IMR-90 (cell line): ENCODE measurements at regions not wholly inside any gene's neighbourhood (a gene's known extent, or its start where the extent isn't known, plus 50 kb on each side); places are given as distances from the start of the nearest gene placed in this dataset.

Experiments used
- ATAC-seq: fragments of 200-7000 bp; cut with Tn5 transposase; 2 replicates; pipeline ENCODE4 v1.9.1; 2020; ENCODE audit warnings: low read depth, mild to moderate bottlenecking, moderate library complexity
- BruUV-seq: library from RNA; stranded (reverse); fragments of 400-500 nt; replicated peaks from 2 replicates; lab custom pipeline; 2021; lab: Mats Ljungman, UMichigan
- CTCF ChIA-PET: fragments of 300-600 bp; formaldehyde crosslinking; extraction: SDS; loops from one replicate; lab custom pipeline; 2021; ENCODE audit warnings: antibody characterized with exemption; lab: Yijun Ruan, JAX
- POLR2A ChIA-PET: fragments of 300-600 bp; sonication (Branson Sonifier 250); formaldehyde crosslinking; loops from one replicate; lab custom pipeline; 2022; ENCODE audit warnings: antibody characterized with exemption; ENCODE audit not compliant: unreplicated experiment; lab: Charles Lee
- DNase-seq: peaks from one replicate; pipeline ENCODE4 v3.0.0; 2013
- H2AFZ ChIP-seq: replicated peaks from 2 replicates; pipeline ENCODE3; 2013; ENCODE audit warnings: low read length, mild to moderate bottlenecking; ENCODE audit not compliant: poor library complexity
- H2AK5ac ChIP-seq: 2 replicates; pipeline ENCODE4 v1.6.1; 2013; ENCODE audit warnings: low read depth, low read length, inconsistent platforms
- H2AK9ac ChIP-seq: replicated peaks from 2 replicates; pipeline ENCODE3; 2013; ENCODE audit warnings: mild to moderate bottlenecking, low read depth, low read length, moderate library complexity; ENCODE audit not compliant: poor library complexity
- H2BK120ac ChIP-seq: 2 replicates; pipeline ENCODE4 v1.6.1; 2013; ENCODE audit warnings: low read depth, low read length, inconsistent platforms
- H2BK15ac ChIP-seq: 3 replicates; pipeline ENCODE4 v1.6.1; 2013; ENCODE audit warnings: low read depth, low read length, inconsistent platforms
- H2BK20ac ChIP-seq: 2 replicates; pipeline ENCODE4 v1.6.1; 2013; ENCODE audit warnings: low read depth, mild to moderate bottlenecking, inconsistent platforms, low read length, moderate library complexity
- H2BK5ac ChIP-seq: 2 replicates; pipeline ENCODE4 v1.6.1; 2013; ENCODE audit warnings: mild to moderate bottlenecking, low read depth, low read length, inconsistent platforms; ENCODE audit not compliant: poor library complexity, severe bottlenecking
- H3K14ac ChIP-seq: replicated peaks from 2 replicates; pipeline ENCODE4 v1.6.1; 2013; ENCODE audit warnings: low read depth, low read length, inconsistent platforms
- H3K18ac ChIP-seq: 2 replicates; pipeline ENCODE4 v1.6.1; 2013; ENCODE audit warnings: low read depth, low read length, control low read depth
- H3K23ac ChIP-seq: 2 replicates; pipeline ENCODE4 v1.6.1; 2013; ENCODE audit warnings: low read depth, low read length, inconsistent platforms
- H3K27ac ChIP-seq: 2 replicates; pipeline ENCODE4 v1.5.1; 2013; ENCODE audit warnings: mild to moderate bottlenecking, control low read depth, low read length; ENCODE audit not compliant: insufficient read depth
- H3K27me3 ChIP-seq: 2 replicates; pipeline ENCODE4 v1.6.1; 2013; ENCODE audit warnings: low read length; ENCODE audit not compliant: control insufficient read depth, insufficient read depth
- H3K36me3 ChIP-seq: 2 replicates; pipeline ENCODE4 v1.6.1; 2013; ENCODE audit warnings: low read length, mixed read lengths; ENCODE audit not compliant: control insufficient read depth, insufficient read depth
- H3K4ac ChIP-seq: 2 replicates; pipeline ENCODE4 v1.6.1; 2013; ENCODE audit warnings: low read depth, low read length, inconsistent platforms
- H3K4me1 ChIP-seq: 2 replicates; pipeline ENCODE4 v1.6.1; 2013; ENCODE audit warnings: low read length, mixed read lengths; ENCODE audit not compliant: control insufficient read depth, insufficient read depth
- H3K4me2 ChIP-seq: 2 replicates; pipeline ENCODE4 v1.6.1; 2013; ENCODE audit warnings: low read depth, mild to moderate bottlenecking, control low read depth, low read length, moderate library complexity
- H3K4me3 ChIP-seq: 2 replicates; pipeline ENCODE4 v1.5.1; 2013; ENCODE audit warnings: low read depth, mild to moderate bottlenecking, control low read depth, low read length, moderate library complexity; ENCODE audit not compliant: insufficient read depth
- H3K56ac ChIP-seq: 2 replicates; pipeline ENCODE4 v1.6.1; 2013; ENCODE audit warnings: low read length, inconsistent platforms; ENCODE audit not compliant: insufficient read depth; ENCODE audit errors: extremely low read depth
- H3K79me1 ChIP-seq, 2 experiments: 2 replicates each; pipeline ENCODE4 v1.6.1; 2013; ENCODE audit warnings: low read length in 2 of 2, inconsistent platforms in 1 of 2, low read depth in 1 of 2
- H3K9ac ChIP-seq: 2 replicates; pipeline ENCODE4 v1.6.1; 2013; ENCODE audit warnings: low read depth, low read length, control low read depth
- H3K9me1 ChIP-seq: 2 replicates; pipeline ENCODE4 v1.6.1; 2013; ENCODE audit warnings: low read length, inconsistent platforms; ENCODE audit not compliant: insufficient read depth
- H3K9me3 ChIP-seq: 2 replicates; pipeline ENCODE4 v1.6.1; 2013; ENCODE audit warnings: low read length; ENCODE audit not compliant: control insufficient read depth, insufficient read depth
- H4K20me1 ChIP-seq: 2 replicates; pipeline ENCODE4 v1.6.1; 2013; ENCODE audit warnings: low read length, inconsistent platforms; ENCODE audit not compliant: insufficient read depth
- H4K5ac ChIP-seq: 2 replicates; pipeline ENCODE4 v1.6.1; 2013; ENCODE audit warnings: mild to moderate bottlenecking, low read depth, low read length, control low read depth
- H4K8ac ChIP-seq, 2 experiments: 2 replicates each; pipeline ENCODE4 v1.6.1; 2013; ENCODE audit warnings: low read depth in 2 of 2, low read length in 2 of 2, control low read depth in 1 of 2, inconsistent platforms in 1 of 2
- H4K91ac ChIP-seq: 2 replicates; pipeline ENCODE4 v1.6.1; 2013; ENCODE audit warnings: low read depth, low read length, inconsistent platforms; ENCODE audit not compliant: insufficient read depth
- BHLHE40 ChIP-seq: fragments of 150-350 bp; IDR thresholded peaks from 2 replicates; pipeline ENCODE4 v1.6.1; 2016; ENCODE audit warnings: mild to moderate bottlenecking, low read depth, low read length
- CEBPB ChIP-seq: IDR thresholded peaks from 2 replicates; pipeline ENCODE4 v1.6.1; 2012; ENCODE audit warnings: low read depth, low read length, improper control_type of control experiment
- CHD1 ChIP-seq: IDR thresholded peaks from 2 replicates; pipeline ENCODE4 v1.6.1; 2012; ENCODE audit warnings: low read depth, low read length, improper control_type of control experiment
- FOS ChIP-seq: fragments of 150-350 bp; IDR thresholded peaks from 2 replicates; pipeline ENCODE4 v1.6.1; 2016; ENCODE audit warnings: low read depth, low read length
- MAFK ChIP-seq: IDR thresholded peaks from 2 replicates; pipeline ENCODE4 v1.6.1; 2012; ENCODE audit warnings: low read depth, low read length, improper control_type of control experiment
- MAZ ChIP-seq: IDR thresholded peaks from 2 replicates; pipeline ENCODE4 v1.6.1; 2012; ENCODE audit warnings: low read depth, mild to moderate bottlenecking, low read length, improper control_type of control experiment, moderate library complexity, borderline replicate concordance
- MXI1 ChIP-seq: IDR thresholded peaks from 2 replicates; pipeline ENCODE4 v1.6.1; 2012; ENCODE audit warnings: low read depth, mild to moderate bottlenecking, low read length, moderate library complexity, borderline replicate concordance
- NFE2L2 ChIP-seq: fragments of 150-350 bp; IDR thresholded peaks from 2 replicates; pipeline ENCODE4 v1.6.1; 2016; ENCODE audit warnings: low read depth, mild to moderate bottlenecking, low read length
- POLR2A ChIP-seq: IDR thresholded peaks from 2 replicates; pipeline ENCODE4 v1.6.1; 2012; ENCODE audit warnings: mild to moderate bottlenecking, low read depth, low read length
- RAD21 ChIP-seq: IDR thresholded peaks from 2 replicates; pipeline ENCODE4 v1.6.1; 2012; ENCODE audit warnings: low read length, improper control_type of control experiment
- RCOR1 ChIP-seq: IDR thresholded peaks from 2 replicates; pipeline ENCODE4 v1.6.1; 2012; ENCODE audit warnings: mild to moderate bottlenecking, low read length, improper control_type of control experiment; ENCODE audit not compliant: insufficient replicate concordance
- RFX5 ChIP-seq: IDR thresholded peaks from 2 replicates; pipeline ENCODE4 v1.8.0; 2012; ENCODE audit warnings: low read depth, mild to moderate bottlenecking, low read length, moderate library complexity
- SMC3 ChIP-seq: fragments of 150-350 bp; IDR thresholded peaks from 2 replicates; pipeline ENCODE4 v1.6.1; 2016; ENCODE audit warnings: low read depth, mild to moderate bottlenecking, antibody characterized with exemption, low read length, moderate library complexity
- WGBS, 2 experiments: methylation state at CpG; one replicate each; pipeline versions ENCODE4 v1.1.5 to v1.1.7; 2013; ENCODE audit warnings: missing lambda C conversion rate in 2 of 2; ENCODE audit not compliant: insufficient read length in 1 of 2; ENCODE audit errors: extremely low coverage in 2 of 2; 5-methylcytosine and 5-hydroxymethylcytosine counted together
- dilution Hi-C: fragments of 300-500 bp; cut with HindIII; formaldehyde crosslinking; loops from one replicate; pipeline ENCODE4 v1.14.3; 2018; ENCODE audit warnings: low sequenced_read_pairs; ENCODE audit not compliant: unreplicated experiment
- in situ Hi-C: fragments of 300-500 bp; cut with MboI; formaldehyde crosslinking; loops from 3 replicates; pipeline ENCODE4 v1.14.3; 2019; ENCODE audit warnings: low sequenced_read_pairs, inconsistent platforms, mixed read lengths
- intact Hi-C: fragments of 100-400 bp; cut with micrococcal nuclease; formaldehyde crosslinking; loops from 2 replicates; pipeline ENCODE4 v1.10.0; 2022
- TF ChIP-seq, protein P1 (sequence below): fragments of 150-350 bp; IDR thresholded peaks from 2 replicates; pipeline ENCODE4 v1.6.1; 2017; ENCODE audit warnings: mild to moderate bottlenecking, antibody characterized with exemption, low read length, low read depth
- TF ChIP-seq, protein P2 (sequence below): conservative IDR thresholded peaks from 2 replicates; pipeline ENCODE4 v1.5.1; 2012; ENCODE audit warnings: mild to moderate bottlenecking, low read depth, low read length, improper control_type of control experiment
- TF ChIP-seq, protein P3 (sequence below): fragments of 150-350 bp; IDR thresholded peaks from 2 replicates; pipeline ENCODE4 v1.6.1; 2016; ENCODE audit warnings: low read depth, mild to moderate bottlenecking, low read length, moderate library complexity, borderline replicate concordance

DNA sequence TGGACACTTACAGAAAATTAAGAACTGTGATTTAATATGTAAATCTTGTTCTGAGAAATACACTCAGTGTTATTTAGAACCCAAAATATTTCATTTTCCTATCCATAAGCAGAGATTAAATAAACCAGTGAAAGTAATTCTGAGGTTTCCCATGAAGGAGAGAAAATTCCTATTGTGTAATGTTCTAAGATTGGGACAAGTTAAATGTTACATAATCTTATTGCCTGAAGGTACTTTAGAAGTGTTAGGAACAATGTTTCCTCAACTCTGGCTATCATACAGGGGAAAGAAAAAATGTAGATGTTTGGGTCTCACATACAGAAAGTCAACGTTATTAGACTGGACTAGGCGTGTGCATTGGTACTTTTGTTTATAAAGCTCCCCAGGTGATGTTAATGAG, 281.9 kb upstream of the SYT10 start:
- Histone ChIP-seq H3K9ac (no peak overlapping the region), H3K79me1 (no peaks in the 10 kb centered on the region), H4K20me1 (no peaks in the 10 kb centered on the region), H4K5ac (no peak overlapping the region), H2BK20ac (no peak overlapping the region), H3K4ac (no peak overlapping the region), H3K9me1 (no peaks in the 10 kb centered on the region), H2AFZ (no peak overlapping the region), H3K4me1 (no peaks in the 10 kb centered on the region), H2AK9ac (no peak overlapping the region), H3K18ac (no peak overlapping the region), H3K9me3 (peaks cover 9% of the 10 kb centered on the region), H3K56ac (no peak overlapping the region), H2AK5ac (no peak overlapping the region), H2BK15ac (no peak overlapping the region), H2BK5ac (no peak overlapping the region), H3K4me2 (no peak overlapping the region), H4K91ac (no peak overlapping the region), H3K14ac (no peak overlapping the region), H3K27ac (no peak overlapping the region), H3K27me3 (no peaks in the 10 kb centered on the region), H3K23ac (no peak overlapping the region), H4K8ac (no peak overlapping the region), H3K4me3 (no peak overlapping the region), H3K36me3 (no peaks in the 10 kb centered on the region), H2BK120ac (no peak overlapping the region)
- ATAC-seq (no peak), DNase-seq (no peak)
- no CpG with 5 or more reads among the region's 2 CpGs for WGBS, 2 experiments
- ChIA-PET CTCF (no interaction called here), POLR2A (no interaction called here)
- no peak for TF ChIP-seq SMC3
- TF ChIP-seq, protein P1, sequence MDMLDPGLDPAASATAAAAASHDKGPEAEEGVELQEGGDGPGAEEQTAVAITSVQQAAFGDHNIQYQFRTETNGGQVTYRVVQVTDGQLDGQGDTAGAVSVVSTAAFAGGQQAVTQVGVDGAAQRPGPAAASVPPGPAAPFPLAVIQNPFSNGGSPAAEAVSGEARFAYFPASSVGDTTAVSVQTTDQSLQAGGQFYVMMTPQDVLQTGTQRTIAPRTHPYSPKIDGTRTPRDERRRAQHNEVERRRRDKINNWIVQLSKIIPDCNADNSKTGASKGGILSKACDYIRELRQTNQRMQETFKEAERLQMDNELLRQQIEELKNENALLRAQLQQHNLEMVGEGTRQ: no peak
- TF ChIP-seq NFE2L2: no peak
- TF ChIP-seq FOS: no peak
- TF ChIP-seq RCOR1: no peak
- TF ChIP-seq RAD21: no peak
- TF ChIP-seq MAZ: no peak
- TF ChIP-seq POLR2A: no peak
- TF ChIP-seq MAFK: no peak
- no peak for TF ChIP-seq BHLHE40
- TF ChIP-seq, protein P2, sequence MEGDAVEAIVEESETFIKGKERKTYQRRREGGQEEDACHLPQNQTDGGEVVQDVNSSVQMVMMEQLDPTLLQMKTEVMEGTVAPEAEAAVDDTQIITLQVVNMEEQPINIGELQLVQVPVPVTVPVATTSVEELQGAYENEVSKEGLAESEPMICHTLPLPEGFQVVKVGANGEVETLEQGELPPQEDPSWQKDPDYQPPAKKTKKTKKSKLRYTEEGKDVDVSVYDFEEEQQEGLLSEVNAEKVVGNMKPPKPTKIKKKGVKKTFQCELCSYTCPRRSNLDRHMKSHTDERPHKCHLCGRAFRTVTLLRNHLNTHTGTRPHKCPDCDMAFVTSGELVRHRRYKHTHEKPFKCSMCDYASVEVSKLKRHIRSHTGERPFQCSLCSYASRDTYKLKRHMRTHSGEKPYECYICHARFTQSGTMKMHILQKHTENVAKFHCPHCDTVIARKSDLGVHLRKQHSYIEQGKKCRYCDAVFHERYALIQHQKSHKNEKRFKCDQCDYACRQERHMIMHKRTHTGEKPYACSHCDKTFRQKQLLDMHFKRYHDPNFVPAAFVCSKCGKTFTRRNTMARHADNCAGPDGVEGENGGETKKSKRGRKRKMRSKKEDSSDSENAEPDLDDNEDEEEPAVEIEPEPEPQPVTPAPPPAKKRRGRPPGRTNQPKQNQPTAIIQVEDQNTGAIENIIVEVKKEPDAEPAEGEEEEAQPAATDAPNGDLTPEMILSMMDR: no peak
- no peak for TF ChIP-seq RFX5
- TF ChIP-seq, protein P3, sequence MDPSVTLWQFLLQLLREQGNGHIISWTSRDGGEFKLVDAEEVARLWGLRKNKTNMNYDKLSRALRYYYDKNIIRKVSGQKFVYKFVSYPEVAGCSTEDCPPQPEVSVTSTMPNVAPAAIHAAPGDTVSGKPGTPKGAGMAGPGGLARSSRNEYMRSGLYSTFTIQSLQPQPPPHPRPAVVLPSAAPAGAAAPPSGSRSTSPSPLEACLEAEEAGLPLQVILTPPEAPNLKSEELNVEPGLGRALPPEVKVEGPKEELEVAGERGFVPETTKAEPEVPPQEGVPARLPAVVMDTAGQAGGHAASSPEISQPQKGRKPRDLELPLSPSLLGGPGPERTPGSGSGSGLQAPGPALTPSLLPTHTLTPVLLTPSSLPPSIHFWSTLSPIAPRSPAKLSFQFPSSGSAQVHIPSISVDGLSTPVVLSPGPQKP: no peak
- TF ChIP-seq MXI1: no peak
- TF ChIP-seq CHD1: no peak
- no peak for TF ChIP-seq CEBPB
- BruUV-seq: no TSS peak
- intact Hi-C loops (no loop called here), dilution Hi-C loops (no loop called here), in situ Hi-C loops (loop anchor here (25.0 kb wide), 1 partner anchor 166 kb away; no protein-coding TSS in a partner anchor)
